T-cell (primary cell): ENCODE measurements at regions not wholly inside any gene's neighbourhood (a gene's known extent, or its start where the extent isn't known, plus 50 kb on each side); places are given as distances from the start of the nearest gene placed in this dataset.
"Not testable (repeated sequence)": the region's sequence is repeated elsewhere in the genome, so short reads cannot be mapped to it uniquely, and the experiment has no call there.

ENCODE experiments used
- ATAC-seq, 4 experiments: fragments of 200-7000 bp in 3 of 4; fragments of 150-1000 bp in 1 of 4; cut with Tn5 transposase; replicated peaks in 1 of 4; 1 replicate in 3 of 4; 2 replicates in 1 of 4; pipeline ENCODE4 v1.10.0; 2021; ENCODE audit warnings: moderate library complexity in 3 of 4, mild to moderate bottlenecking in 2 of 4, moderate number of reproducible peaks in 1 of 4
- CTCF ChIA-PET, 2 donors: fragments of 300-600 bp; sonication (Branson Sonifier 250); formaldehyde crosslinking; loops; one replicate each; lab custom pipeline; 2022; ENCODE audit warnings: antibody characterized with exemption in 2 of 2; lab: Charles Lee
- POLR2A ChIA-PET, 2 donors: fragments of 300-600 bp; sonication (Branson Sonifier 250); formaldehyde crosslinking; loops; one replicate each; lab custom pipeline; 2022; ENCODE audit warnings: antibody characterized with exemption in 2 of 2; lab: Charles Lee
- DNase-seq, 35 experiments: peaks; one replicate each; pipeline versions ENCODE4 v3.0.0 to v3.0.0-alpha.2; 2013 to 2023
- H3K27ac ChIP-seq: one replicate; pipeline ENCODE4 v1.5.1; 2013; ENCODE audit warnings: low read length
- H3K27me3 ChIP-seq, 2 experiments: replicated peaks in 1 of 2; 1 replicate in 1 of 2; 2 replicates in 1 of 2; pipeline versions ENCODE4 v1.6.1 to v1.7.0; 2013; ENCODE audit warnings: low read length in 1 of 2, mixed read lengths in 1 of 2; ENCODE audit not compliant: control insufficient read depth in 2 of 2, insufficient read depth in 2 of 2; ENCODE audit errors: extremely low read depth in 1 of 2
- H3K36me3 ChIP-seq, 2 donors: 1 replicate in 1 of 2; 2 replicates in 1 of 2; pipeline versions ENCODE4 v1.6.1 to v1.7.0; 2013; ENCODE audit warnings: low read length in 1 of 2; ENCODE audit not compliant: control insufficient read depth in 2 of 2, insufficient read depth in 1 of 2; ENCODE audit errors: extremely low read depth in 1 of 2
- H3K4me1 ChIP-seq, 2 experiments: 1 replicate in 1 of 2; 2 replicates in 1 of 2; pipeline versions ENCODE4 v1.6.1 to v1.7.0; 2013; ENCODE audit warnings: low read length in 2 of 2, mixed read lengths in 1 of 2; ENCODE audit not compliant: insufficient read depth in 2 of 2, control insufficient read depth in 1 of 2; ENCODE audit errors: extremely low read depth in 1 of 2
- H3K4me3 ChIP-seq, 2 donors: 1 replicate in 1 of 2; 2 replicates in 1 of 2; pipeline versions ENCODE4 v1.5.1 to v1.7.0; 2013; ENCODE audit warnings: mild to moderate bottlenecking in 2 of 2, low read length in 1 of 2, moderate library complexity in 1 of 2; ENCODE audit not compliant: control insufficient read depth in 1 of 2; ENCODE audit errors: extremely low read depth in 1 of 2
- H3K9me3 ChIP-seq: 2 replicates; pipeline ENCODE4 v1.7.0; 2013
- H3K27ac Mint-ChIP-seq, 2 donors: one replicate each; pipeline ENCODE4 v1.8.0; 2020 to 2021; ENCODE audit warnings: mild to moderate bottlenecking in 2 of 2, mixed read lengths in 2 of 2
- H3K27me3 Mint-ChIP-seq, 2 donors: one replicate each; pipeline ENCODE4 v1.8.0; 2021 to 2022; ENCODE audit warnings: mixed read lengths in 2 of 2
- H3K36me3 Mint-ChIP-seq: one replicate; pipeline ENCODE4 v1.8.0; 2021; ENCODE audit warnings: mixed read lengths
- H3K4me1 Mint-ChIP-seq, 3 donors: one replicate each; pipeline ENCODE4 v1.8.0; 2020 to 2022; ENCODE audit warnings: mixed read lengths in 3 of 3, mild to moderate bottlenecking in 1 of 3
- H3K4me3 Mint-ChIP-seq, 3 donors: one replicate each; pipeline ENCODE4 v1.8.0; 2020 to 2022; ENCODE audit warnings: mild to moderate bottlenecking in 3 of 3, mixed read lengths in 3 of 3, moderate library complexity in 3 of 3
- H3K9me3 Mint-ChIP-seq, 3 donors: one replicate each; pipeline ENCODE4 v1.8.0; 2020 to 2022; ENCODE audit warnings: mixed read lengths in 3 of 3
- WGBS: methylation state at CpG from one replicate; pipeline ENCODE4 v1.1.5; 2013; ENCODE audit warnings: missing lambda C conversion rate; ENCODE audit not compliant: insufficient coverage; 5-methylcytosine and 5-hydroxymethylcytosine counted together

DNA sequence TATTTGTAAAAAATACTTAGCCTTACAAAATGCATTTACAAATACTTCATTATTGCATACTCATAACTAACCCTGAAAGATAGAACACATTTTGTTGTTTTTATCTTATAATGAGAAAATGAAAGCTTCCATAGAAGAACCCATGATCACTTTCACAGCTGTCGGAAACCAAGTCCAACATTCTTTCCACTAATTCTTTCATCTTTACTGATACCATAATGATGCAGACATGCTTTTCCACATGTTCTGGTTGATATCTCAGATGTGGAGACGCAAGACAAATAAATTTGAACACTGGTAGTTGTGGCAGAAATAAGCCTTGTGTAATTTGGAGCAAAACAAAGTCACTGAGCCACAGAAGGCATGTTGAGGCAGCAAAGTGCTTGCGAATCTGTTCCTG, 136.0 kb downstream of the FBXO4 start:
- Mint-ChIP-seq H3K36me3 (no peaks in the 10 kb centered on the region), H3K4me3 (no peak overlapping the region), H3K9me3 (no peaks in the 10 kb centered on the region), H3K27ac (no peak overlapping the region), H3K27me3 (peaks cover 4 to 6% of the 10 kb centered on the region in 2 donors), H3K4me1 (peaks cover 0 to 2% (median 0%) of the 10 kb centered on the region in 3 donors)
- no peak overlapping the region for H3K4me3 ChIP-seq
- no peaks in the 10 kb centered on the region for H3K36me3 ChIP-seq
- POLR2A ChIA-PET: interaction anchor here in 1 of 2 donors (0.7 kb wide), 1 partner anchor 22 kb away, joined by 4 read pairs; no protein-coding TSS in a partner anchor
- H3K27me3 ChIP-seq: peaks cover 0 to 4% of the 10 kb centered on the region in 2 experiments
- no peak for ATAC-seq
- no peaks in the 10 kb centered on the region for H3K4me1 ChIP-seq
- DNase-seq: no peak
- H3K27ac ChIP-seq: no peak overlapping the region
- WGBS: 57% methylated on average over 1 of the region's 3 CpGs
- H3K9me3 ChIP-seq: no peaks in the 10 kb centered on the region
- CTCF ChIA-PET: interaction anchor here (0.6 to 2.2 kb wide), 3 partner anchors 205 to 444 kb away, joined by 3 to 7 read pairs (median 3); no protein-coding TSS in a partner anchor

DNA sequence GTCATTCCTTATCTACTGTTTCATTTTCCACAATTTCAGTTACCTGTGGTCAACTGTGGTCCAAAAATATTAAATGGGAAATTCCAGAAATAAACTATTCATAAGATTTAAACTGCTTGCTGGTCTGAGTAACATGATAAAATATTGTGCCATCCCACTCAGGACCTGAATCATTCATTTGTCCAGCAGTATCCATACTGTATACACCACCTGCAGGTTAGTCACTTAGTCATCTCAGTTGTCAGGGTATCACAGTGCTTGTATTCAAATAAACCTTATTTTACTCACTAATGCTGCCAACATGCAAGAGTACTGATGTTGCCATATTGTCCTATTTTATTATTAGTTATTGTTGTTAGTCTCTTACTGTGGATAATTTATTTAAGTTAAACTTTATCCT, 139.7 kb downstream of the FBXO4 start:
- Histone ChIP-seq H3K36me3 (no peaks in the 10 kb centered on the region), H3K27ac (no peak overlapping the region), H3K9me3 (no peaks in the 10 kb centered on the region), H3K27me3 (peaks cover 0 to 4% of the 10 kb centered on the region in 2 experiments), H3K4me1 (no peaks in the 10 kb centered on the region), H3K4me3 (no peak overlapping the region)
- Mint-ChIP-seq H3K9me3 (no peaks in the 10 kb centered on the region), H3K36me3 (no peaks in the 10 kb centered on the region), H3K4me1 (no peaks in the 10 kb centered on the region), H3K27ac (no peak overlapping the region), H3K27me3 (peaks cover 2 to 6% of the 10 kb centered on the region in 2 donors), H3K4me3 (no peak overlapping the region)
- POLR2A ChIA-PET: no interaction called here
- DNase-seq (no peak), ATAC-seq (no peak)
- CTCF ChIA-PET: interaction anchor here (1.1 to 2.3 kb wide), 2 partner anchors 7 to 208 kb away, joined by 7 read pairs; no protein-coding TSS in a partner anchor

DNA sequence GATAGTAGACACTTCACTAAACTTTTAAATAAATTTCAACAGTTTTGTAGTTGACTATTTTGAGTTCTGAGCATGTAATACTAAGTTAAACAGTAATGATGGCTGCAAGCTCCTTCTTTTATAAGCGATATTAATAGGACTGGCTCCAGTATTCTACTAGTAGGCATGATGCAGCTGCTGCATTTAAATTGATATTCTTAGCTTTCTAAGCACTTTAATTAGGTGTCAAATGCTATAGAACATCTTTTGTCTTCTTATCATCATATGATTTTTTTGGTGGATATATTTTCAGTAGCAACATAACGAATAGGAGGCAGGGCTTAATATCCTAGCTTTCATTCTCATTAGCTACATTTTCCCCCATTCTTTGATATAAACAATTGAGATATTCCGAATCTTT, 141.1 kb downstream of the FBXO4 start:
- no peak for ATAC-seq
- POLR2A ChIA-PET: no interaction called here

DNA sequence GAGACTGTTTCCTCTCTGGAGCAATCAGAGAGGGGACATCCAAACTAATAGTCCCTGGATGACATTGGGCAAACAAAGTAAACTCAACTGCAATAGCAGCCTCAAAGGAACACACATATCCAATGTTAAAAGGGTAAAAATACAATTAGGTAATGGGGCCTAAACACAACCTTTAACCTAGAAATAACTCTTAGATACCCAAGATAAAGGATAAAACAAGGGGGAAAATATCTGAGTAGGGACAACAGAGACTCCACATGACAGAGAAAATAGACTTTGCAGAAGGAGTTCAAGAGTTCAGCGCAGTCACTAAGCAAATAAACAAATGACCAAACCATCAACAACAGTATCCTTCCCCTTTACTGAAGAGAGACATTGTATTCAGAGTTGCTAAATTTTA, 149.3 kb downstream of the FBXO4 start:
- Histone ChIP-seq H3K36me3 (no peaks in the 10 kb centered on the region), H3K4me3 (no peak overlapping the region), H3K9me3 (no peaks in the 10 kb centered on the region), H3K27ac (no peak overlapping the region), H3K4me1 (no peaks in the 10 kb centered on the region), H3K27me3 (no peaks in the 10 kb centered on the region)
- no peak for DNase-seq
- no peak overlapping the region for H3K27ac Mint-ChIP-seq
- no peaks in the 10 kb centered on the region for H3K4me1 Mint-ChIP-seq
- peaks cover 0 to 2% (median 0%) of the 10 kb centered on the region in 3 donors for H3K9me3 Mint-ChIP-seq
- ATAC-seq: no peak
- H3K4me3 Mint-ChIP-seq: no peak overlapping the region
- ChIA-PET CTCF (no interaction called here), POLR2A (no interaction called here)
- H3K36me3 Mint-ChIP-seq: no peaks in the 10 kb centered on the region
- peaks cover 11 to 15% of the 10 kb centered on the region in 2 donors for H3K27me3 Mint-ChIP-seq
- no CpG with 5 or more reads among the region's 1 CpG for WGBS

More for the DNA sequence above, 141.1 kb downstream of the FBXO4 start:
- Mint-ChIP-seq H3K4me1 (no peaks in the 10 kb centered on the region), H3K27ac (no peak overlapping the region), H3K9me3 (no peaks in the 10 kb centered on the region), H3K36me3 (no peaks in the 10 kb centered on the region), H3K4me3 (no peak overlapping the region), H3K27me3 (peaks cover 2 to 5% of the 10 kb centered on the region in 2 donors)
- Histone ChIP-seq H3K4me3 (no peak overlapping the region), H3K4me1 (no peaks in the 10 kb centered on the region), H3K27me3 (no peaks in the 10 kb centered on the region), H3K9me3 (no peaks in the 10 kb centered on the region), H3K36me3 (no peaks in the 10 kb centered on the region), H3K27ac (no peak overlapping the region)
- WGBS: no CpG with 5 or more reads among the region's 3 CpGs
- CTCF ChIA-PET: interaction anchor here (1.1 to 2.3 kb wide), 3 partner anchors 9 to 210 kb away, joined by 7 to 14 read pairs (median 7); no protein-coding TSS in a partner anchor
- DNase-seq: no peak

DNA sequence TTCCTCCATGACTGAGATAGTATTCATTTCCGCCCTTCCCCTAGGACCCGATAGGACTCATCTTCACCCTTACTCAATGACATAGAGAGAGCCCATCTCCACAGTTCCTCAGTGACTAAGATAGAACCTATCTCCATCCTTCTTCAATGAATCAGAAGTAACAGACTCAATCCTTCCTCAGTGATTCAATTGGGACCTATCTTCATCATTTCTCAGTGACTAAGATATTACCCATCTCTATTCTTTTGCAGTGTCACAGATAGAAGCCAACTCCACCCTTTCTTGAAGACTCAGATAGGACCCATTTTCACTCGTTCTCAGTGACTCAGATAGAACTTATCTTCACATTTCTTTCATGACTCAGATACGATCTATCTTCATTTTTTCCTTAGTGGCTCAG, 164.6 kb downstream of the FBXO4 start:
- peaks cover 0 to 17% (median 0%) of the 10 kb centered on the region in 3 donors for H3K9me3 Mint-ChIP-seq
- no peak overlapping the region for H3K4me3 Mint-ChIP-seq
- peaks cover 0 to 3% of the 10 kb centered on the region in 2 donors for H3K27me3 Mint-ChIP-seq
- H3K27ac Mint-ChIP-seq: no peak overlapping the region
- ChIA-PET CTCF (no interaction called here), POLR2A (no interaction called here)
- H3K4me1 Mint-ChIP-seq: no peaks in the 10 kb centered on the region
- no peak for DNase-seq
- no peaks in the 10 kb centered on the region for H3K36me3 Mint-ChIP-seq
- Histone ChIP-seq H3K9me3 (no peaks in the 10 kb centered on the region), H3K4me1 (no peaks in the 10 kb centered on the region), H3K27me3 (no peaks in the 10 kb centered on the region), H3K36me3 (no peaks in the 10 kb centered on the region), H3K4me3 (no peak overlapping the region), H3K27ac (no peak overlapping the region)
- no peak for ATAC-seq
- 76% methylated on average over 4 of the region's 4 CpGs for WGBS

DNA sequence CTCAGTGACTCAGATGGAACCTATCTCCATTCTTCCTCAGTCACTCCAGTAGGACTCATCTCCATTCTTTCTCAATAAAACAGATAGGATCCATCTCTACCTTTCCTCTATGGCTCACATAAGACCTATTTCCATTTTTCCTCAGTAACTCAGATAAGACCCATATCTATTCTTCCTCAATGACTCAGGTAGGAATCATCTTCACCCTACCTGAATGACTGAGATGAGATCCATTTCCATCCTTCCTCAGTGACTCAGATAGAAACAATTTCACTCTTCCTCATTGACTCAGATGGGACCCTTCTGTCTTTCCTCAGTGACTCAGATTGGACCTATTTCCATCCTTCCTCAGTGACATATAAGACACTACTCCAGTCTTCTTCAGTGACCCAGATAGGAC, 165.1 kb downstream of the FBXO4 start:
- ATAC-seq (no peak), DNase-seq (no peak)
- POLR2A ChIA-PET: no interaction called here
- Histone ChIP-seq H3K9me3 (no peaks in the 10 kb centered on the region), H3K36me3 (no peaks in the 10 kb centered on the region), H3K4me3 (no peak overlapping the region), H3K4me1 (no peaks in the 10 kb centered on the region), H3K27ac (no peak overlapping the region), H3K27me3 (no peaks in the 10 kb centered on the region)
- H3K27me3 Mint-ChIP-seq: peaks cover 0 to 2% of the 10 kb centered on the region in 2 donors
- CTCF ChIA-PET: no interaction called here
- H3K9me3 Mint-ChIP-seq: peaks cover 0 to 15% (median 0%) of the 10 kb centered on the region in 3 donors
- H3K27ac Mint-ChIP-seq: no peak overlapping the region
- no peaks in the 10 kb centered on the region for H3K4me1 Mint-ChIP-seq
- H3K36me3 Mint-ChIP-seq: no peaks in the 10 kb centered on the region
- H3K4me3 Mint-ChIP-seq: no peak overlapping the region

DNA sequence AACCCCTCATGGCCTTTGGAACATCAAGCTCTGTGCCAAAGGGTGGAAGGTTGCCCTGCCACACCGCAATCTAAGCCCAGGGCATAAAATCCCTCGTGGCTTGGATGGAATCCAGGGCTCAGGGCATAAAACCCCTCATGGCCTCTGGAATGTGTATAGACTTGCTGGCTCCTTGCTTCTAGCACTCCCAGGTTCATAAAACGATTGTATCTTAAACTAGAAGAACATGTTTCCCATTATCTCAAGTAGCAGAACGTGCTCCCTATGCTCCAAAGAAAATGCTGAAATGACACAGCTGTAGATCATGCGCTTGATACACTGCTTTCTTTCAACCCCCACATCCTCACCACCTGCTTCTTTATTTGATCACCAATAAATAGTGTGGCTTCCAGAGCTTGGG, 174.8 kb downstream of the FBXO4 start:
- H3K27ac ChIP-seq, H3K27ac Mint-ChIP-seq, H3K4me1 ChIP-seq, H3K27me3 ChIP-seq, H3K4me3 ChIP-seq, CTCF ChIA-PET, H3K9me3 ChIP-seq, H3K36me3 Mint-ChIP-seq, H3K27me3 Mint-ChIP-seq, H3K4me1 Mint-ChIP-seq, POLR2A ChIA-PET, H3K4me3 Mint-ChIP-seq, H3K36me3 ChIP-seq, H3K9me3 Mint-ChIP-seq, ATAC-seq, DNase-seq: not testable (repeated sequence)
- WGBS: no CpG with 5 or more reads among the region's 5 CpGs
